Astrocyte (in vitro differentiated cells and primary cell): ENCODE measurements at regions not wholly inside any gene's neighbourhood (a gene's known extent, or its start where the extent isn't known, plus 50 kb on each side); places are given as distances from the start of the nearest gene placed in this dataset.
"Not testable (repeated sequence)": the region's sequence is repeated elsewhere in the genome, so short reads cannot be mapped to it uniquely, and the experiment has no call there.

Experiments used
- DNase-seq: peaks from one replicate; pipeline ENCODE4 v3.0.0-alpha.2; 2010; ENCODE audit warnings: low read depth
- FAIRE-seq: peaks from 2 replicates; lab custom pipeline; 2011; peaks lifted over from hg19 to GRCh38; lab: Jason Lieb, UNC
- H2AFZ ChIP-seq: 2 replicates; pipeline ENCODE4 v1.6.0; 2012; ENCODE audit warnings: low read depth, low read length, inconsistent platforms
- H3K27ac ChIP-seq: 2 replicates; pipeline ENCODE4 v1.5.1; 2011; ENCODE audit warnings: low read depth, low read length, inconsistent platforms
- H3K27me3 ChIP-seq: 2 replicates; pipeline ENCODE4 v1.6.0; 2011; ENCODE audit warnings: low read length, inconsistent platforms; ENCODE audit not compliant: insufficient read depth
- H3K36me3 ChIP-seq: 2 replicates; pipeline ENCODE4 v1.5.1; 2011; ENCODE audit warnings: low read length, inconsistent platforms; ENCODE audit not compliant: insufficient read depth
- H3K4me1 ChIP-seq: 2 replicates; pipeline ENCODE4 v1.5.1; 2011; ENCODE audit warnings: low read length, inconsistent platforms; ENCODE audit not compliant: insufficient read depth
- H3K4me2 ChIP-seq: 2 replicates; pipeline ENCODE4 v1.6.0; 2012; ENCODE audit warnings: low read length, inconsistent platforms
- H3K4me3 ChIP-seq: 2 replicates; pipeline ENCODE4 v1.5.1; 2011; ENCODE audit warnings: low read depth, mild to moderate bottlenecking, low read length, inconsistent platforms; ENCODE audit not compliant: insufficient read depth
- H3K79me2 ChIP-seq: 2 replicates; pipeline ENCODE4 v1.6.0; 2012; ENCODE audit warnings: mild to moderate bottlenecking, low read length, inconsistent platforms; ENCODE audit not compliant: insufficient read depth
- H3K9ac ChIP-seq: 2 replicates; pipeline ENCODE4 v1.6.0; 2012; ENCODE audit warnings: mild to moderate bottlenecking, low read length, inconsistent platforms
- H3K9me3 ChIP-seq: 2 replicates; pipeline ENCODE4 v1.5.1; 2012; ENCODE audit warnings: low read depth, mild to moderate bottlenecking, low read length, inconsistent platforms; ENCODE audit not compliant: insufficient read depth
- H4K20me1 ChIP-seq: 2 replicates; pipeline ENCODE4 v1.6.0; 2012; ENCODE audit warnings: low read length, inconsistent platforms; ENCODE audit not compliant: insufficient read depth
- H3K27ac Mint-ChIP-seq: one replicate; pipeline ENCODE4 v1.8.0; 2021; ENCODE audit warnings: mild to moderate bottlenecking, mixed read lengths; ENCODE audit not compliant: unreplicated experiment
- H3K27me3 Mint-ChIP-seq: one replicate; pipeline ENCODE4 v1.8.0; 2021; ENCODE audit warnings: low read depth, mixed read lengths; ENCODE audit not compliant: unreplicated experiment
- H3K36me3 Mint-ChIP-seq: one replicate; pipeline ENCODE4 v1.8.0; 2021; ENCODE audit warnings: low read depth, mixed read lengths; ENCODE audit not compliant: unreplicated experiment
- H3K4me1 Mint-ChIP-seq: one replicate; pipeline ENCODE4 v1.8.0; 2021; ENCODE audit warnings: low read depth, mixed read lengths; ENCODE audit not compliant: unreplicated experiment
- H3K4me3 Mint-ChIP-seq: one replicate; pipeline ENCODE4 v1.8.0; 2021; ENCODE audit warnings: mild to moderate bottlenecking, moderate library complexity, mixed read lengths; ENCODE audit not compliant: unreplicated experiment
- H3K9me3 Mint-ChIP-seq: one replicate; pipeline ENCODE4 v1.8.0; 2021; ENCODE audit warnings: mild to moderate bottlenecking, mixed read lengths; ENCODE audit not compliant: unreplicated experiment
- CTCF ChIP-seq: IDR thresholded peaks from 2 replicates; pipeline ENCODE4 v1.5.1; 2011; ENCODE audit warnings: low read depth, mild to moderate bottlenecking, inconsistent platforms, low read length, moderate library complexity; ENCODE audit not compliant: insufficient read depth
- EZH2 ChIP-seq: IDR thresholded peaks from 2 replicates; pipeline ENCODE4 v1.6.1; 2012; ENCODE audit warnings: mild to moderate bottlenecking, low read length, inconsistent platforms; ENCODE audit not compliant: insufficient read depth

- Histone ChIP-seq H3K79me2 (no peaks in the 10 kb centered on the region), H3K4me2 (no peak overlapping the region), H3K4me3 (no peak overlapping the region), H3K4me1 (no peaks in the 10 kb centered on the region), H4K20me1 (no peaks in the 10 kb centered on the region), H3K36me3 (no peaks in the 10 kb centered on the region), H3K27ac (no peak overlapping the region), H3K9ac (no peak overlapping the region), H2AFZ (no peak overlapping the region), H3K27me3 (no peaks in the 10 kb centered on the region), H3K9me3 (no peaks in the 10 kb centered on the region)
- FAIRE-seq (no peak), DNase-seq (no peak)
- Mint-ChIP-seq H3K36me3 (no peaks in the 10 kb centered on the region), H3K9me3 (no peaks in the 10 kb centered on the region), H3K4me1 (no peaks in the 10 kb centered on the region), H3K4me3 (no peak overlapping the region), H3K27me3 (no peaks in the 10 kb centered on the region), H3K27ac (no peak overlapping the region)
- no peak for TF ChIP-seq EZH2
- no peak for TF ChIP-seq CTCF
Observed at GRCh38 chr13:88717946-88718345, 1046.8 kb downstream of the SLITRK5 start.

- H3K4me1 ChIP-seq: no peaks in the 10 kb centered on the region
- no peaks in the 10 kb centered on the region for H3K27me3 ChIP-seq
- no peak for DNase-seq
- H3K27ac ChIP-seq: no peak overlapping the region
- H3K9me3 ChIP-seq: no peaks in the 10 kb centered on the region
- H3K36me3 ChIP-seq: no peaks in the 10 kb centered on the region
- Mint-ChIP-seq H3K9me3 (no peaks in the 10 kb centered on the region), H3K4me1 (no peaks in the 10 kb centered on the region), H3K36me3 (no peaks in the 10 kb centered on the region), H3K27ac (no peak overlapping the region), H3K27me3 (no peaks in the 10 kb centered on the region), H3K4me3 (no peak overlapping the region)
- FAIRE-seq: no peak
- H3K9ac ChIP-seq: no peak overlapping the region
- no peak overlapping the region for H3K4me2 ChIP-seq
- H3K79me2 ChIP-seq: no peaks in the 10 kb centered on the region
- no peak overlapping the region for H3K4me3 ChIP-seq
- no peaks in the 10 kb centered on the region for H4K20me1 ChIP-seq
- no peak for TF ChIP-seq CTCF
- no peak for TF ChIP-seq EZH2
- H2AFZ ChIP-seq: no peak overlapping the region
Observed at GRCh38 chr13:88718781-88719180, 1047.6 kb downstream of the SLITRK5 start.

GRCh38 chr13:88726075-88726474 is 1054.9 kb downstream of the SLITRK5 start:
- Histone ChIP-seq H4K20me1 (no peaks in the 10 kb centered on the region), H3K36me3 (no peaks in the 10 kb centered on the region), H3K4me1 (no peaks in the 10 kb centered on the region), H3K9me3 (peaks cover 3% of the 10 kb centered on the region), H3K27me3 (no peaks in the 10 kb centered on the region), H3K79me2 (no peaks in the 10 kb centered on the region), H2AFZ (no peak overlapping the region), H3K4me3 (no peak overlapping the region), H3K9ac (no peak overlapping the region), H3K4me2 (no peak overlapping the region), H3K27ac (no peak overlapping the region)
- H3K4me3 Mint-ChIP-seq: no peak overlapping the region
- no peaks in the 10 kb centered on the region for H3K36me3 Mint-ChIP-seq
- FAIRE-seq: no peak
- no peak for TF ChIP-seq CTCF
- no peak for TF ChIP-seq EZH2
- H3K9me3 Mint-ChIP-seq: no peaks in the 10 kb centered on the region
- no peaks in the 10 kb centered on the region for H3K4me1 Mint-ChIP-seq
- H3K27ac Mint-ChIP-seq: no peak overlapping the region
- H3K27me3 Mint-ChIP-seq: no peaks in the 10 kb centered on the region
- no peak for DNase-seq

- H3K79me2 ChIP-seq, H3K4me3 ChIP-seq, H3K4me3 Mint-ChIP-seq, H3K4me1 Mint-ChIP-seq, H3K27ac ChIP-seq, H3K9ac ChIP-seq, H3K36me3 ChIP-seq, H3K9me3 ChIP-seq, H3K4me1 ChIP-seq, H2AFZ ChIP-seq, H3K9me3 Mint-ChIP-seq, H4K20me1 ChIP-seq, FAIRE-seq, H3K36me3 Mint-ChIP-seq, H3K27me3 Mint-ChIP-seq, H3K4me2 ChIP-seq, DNase-seq, H3K27me3 ChIP-seq, H3K27ac Mint-ChIP-seq: not testable (repeated sequence)
Observed at GRCh38 chr13:88727236-88727635, 1056.1 kb downstream of the SLITRK5 start.
